ENCODE measurements at regions not wholly inside any gene's neighbourhood (a gene's known extent, or its start where the extent isn't known, plus 50 kb on each side); places are given as distances from the start of the nearest gene placed in this dataset.
A peak's percentile ranks its signal among the peaks of the same experiment; 100 is the strongest.

GRCh38 chr21:43364261-43364510 lies 62.7 kb downstream of the SIK1 start:
- DNase-seq, result no peak

DNA sequence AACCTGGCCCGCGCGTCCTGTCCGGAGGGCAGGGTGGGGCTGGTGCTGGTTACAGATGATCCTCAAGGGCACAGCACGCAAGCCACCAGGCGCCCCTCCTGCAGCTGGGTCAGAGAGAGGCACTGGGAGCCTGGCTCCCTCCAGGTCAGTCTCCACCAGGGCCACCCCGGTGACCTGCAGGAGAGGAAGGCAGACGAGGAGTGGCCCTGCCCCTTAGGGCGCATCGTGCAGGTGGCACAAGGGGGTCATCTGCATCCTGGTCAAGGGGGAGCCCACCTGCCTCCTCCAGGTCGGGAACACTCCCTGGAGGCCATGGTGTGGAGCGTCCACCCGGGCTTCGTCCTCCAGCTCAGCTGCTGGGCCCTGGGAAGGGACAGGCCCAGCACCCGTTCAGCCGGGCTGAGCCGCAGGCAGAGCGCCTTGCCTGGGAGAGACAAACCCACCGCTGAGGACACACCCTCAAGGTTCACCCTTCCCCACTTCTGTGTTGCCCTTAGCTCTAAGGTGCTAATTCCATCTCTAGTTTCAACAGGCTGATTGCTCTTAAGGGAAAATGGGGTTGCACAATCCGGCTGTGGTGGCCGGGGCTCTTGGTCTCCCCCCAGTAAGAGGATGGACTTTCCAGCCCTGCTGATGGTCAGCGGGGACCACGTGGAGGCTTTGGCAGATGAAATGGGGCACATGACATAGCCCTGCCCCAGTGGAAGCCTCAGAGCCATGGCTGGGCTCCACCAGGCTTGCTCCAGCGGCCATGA lies 63.2 kb downstream of the SIK1 start:
- DNase-seq, result no peak

- no peak for DNase-seq
These were observed 64.0 kb downstream of the SIK1 start for GRCh38 chr21:43362915-43363314.

- peak; percentile 73 for DNase-seq
These were observed 64.6 kb downstream of the SIK1 start for GRCh38 chr21:43362321-43362791.

DNA sequence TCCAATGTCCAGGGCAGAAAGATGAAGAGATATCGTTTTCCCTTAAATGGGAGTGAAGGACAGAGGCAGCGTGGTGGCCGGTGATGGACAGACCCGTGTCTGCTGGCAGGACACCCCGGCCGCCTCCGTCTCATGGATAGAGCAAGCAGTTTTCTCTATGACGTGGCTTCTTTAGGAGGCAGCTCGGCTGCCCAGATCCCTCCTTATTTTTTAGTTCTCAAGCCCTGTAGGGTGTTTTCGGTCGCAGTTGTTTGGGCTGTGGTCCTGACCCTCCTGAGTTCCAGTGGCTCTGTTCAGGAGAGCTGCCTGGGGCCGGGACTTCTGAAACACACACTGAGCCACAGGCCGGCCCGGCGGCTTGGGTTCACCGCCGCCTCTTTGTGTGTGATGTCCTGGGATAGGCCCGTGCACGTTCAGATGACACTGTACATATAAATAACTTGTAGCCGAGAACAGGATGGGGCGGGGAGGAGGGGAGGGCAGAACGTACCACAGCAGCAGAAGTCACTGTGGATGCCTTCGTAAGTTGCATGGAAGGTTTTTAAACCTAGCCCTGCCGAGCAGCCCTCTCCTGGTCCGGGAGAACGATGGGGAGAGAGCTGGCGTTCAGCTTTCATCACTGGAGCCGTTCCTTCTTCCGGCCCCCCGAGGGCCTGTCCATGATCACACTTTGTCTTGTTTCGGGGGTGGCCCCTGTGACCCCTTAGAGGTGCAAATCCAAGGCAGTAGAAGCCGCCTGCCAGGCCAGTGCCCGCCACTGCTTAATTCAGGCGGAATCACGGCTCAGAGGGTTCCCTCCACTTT lies 65.2 kb downstream of the SIK1 start:
- peak; percentile 22 for DNase-seq

DNA sequence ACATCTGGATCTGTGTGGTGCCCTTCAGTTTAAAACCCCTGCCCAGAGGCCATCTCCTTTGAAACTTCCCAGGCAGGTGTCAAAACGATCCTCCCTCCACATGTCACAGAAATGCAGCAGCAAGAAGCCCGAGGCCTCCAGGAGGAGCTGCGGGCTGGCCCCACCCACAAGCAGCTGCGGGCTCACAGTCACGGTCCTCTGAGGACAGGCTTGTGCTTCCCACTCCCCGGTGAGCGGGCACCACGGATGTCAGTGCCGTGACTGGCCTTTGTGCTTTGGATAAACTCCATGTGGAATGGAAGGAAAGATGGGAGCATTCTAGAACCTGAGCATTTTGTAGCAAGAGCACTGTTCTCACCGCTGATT lies 65.8 kb downstream of the SIK1 start:
- peak; percentile 38 for DNase-seq

- DNase-seq, result no peak
These were observed 66.3 kb downstream of the SIK1 start for GRCh38 chr21:43360441-43361126.

DNA sequence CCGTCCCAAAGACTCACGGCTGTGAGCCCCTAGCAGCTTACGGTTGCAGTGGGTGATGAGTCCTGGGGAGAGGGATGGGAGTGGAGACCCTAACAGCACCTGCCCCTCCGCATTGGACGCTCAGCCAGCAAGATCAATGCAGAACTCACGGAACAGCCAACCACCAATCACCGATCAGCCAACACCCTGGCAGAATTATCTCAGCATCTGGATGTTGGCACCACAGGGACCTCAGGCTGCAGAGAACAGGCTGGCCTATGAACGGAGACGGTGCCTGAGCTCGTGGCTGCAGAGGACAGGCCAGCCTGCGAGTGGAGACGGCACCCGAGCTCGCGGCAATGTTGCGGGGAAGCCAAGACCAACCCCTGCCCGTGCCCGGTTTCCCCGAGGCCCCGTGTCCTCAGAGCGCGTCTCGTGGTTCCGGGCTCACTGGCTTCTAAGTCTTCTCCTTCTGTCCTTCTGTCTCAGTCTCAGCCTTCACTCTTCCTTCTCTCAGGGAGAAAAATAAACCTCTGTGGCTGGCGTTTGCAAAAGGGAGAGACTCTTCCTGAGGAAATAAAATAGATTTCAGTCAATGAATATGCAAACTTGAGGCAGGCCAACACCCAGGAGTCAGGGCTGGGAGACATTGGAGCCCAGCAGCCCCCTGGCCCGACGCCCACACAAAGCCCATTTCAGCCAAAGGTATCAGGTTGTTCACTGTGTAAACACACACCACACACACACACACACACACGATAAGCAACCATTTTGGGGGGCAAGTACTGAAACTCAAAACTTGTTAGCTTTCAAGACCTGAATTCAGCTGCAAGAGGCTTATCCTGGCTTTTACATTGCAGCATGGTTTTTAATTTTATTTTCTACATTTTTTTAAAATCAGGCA lies 67.8 kb downstream of the SIK1 start:
- no peak for DNase-seq

- no peak for DNase-seq
These were observed 69.1 kb downstream of the SIK1 start for GRCh38 chr21:43357715-43358430.

DNA sequence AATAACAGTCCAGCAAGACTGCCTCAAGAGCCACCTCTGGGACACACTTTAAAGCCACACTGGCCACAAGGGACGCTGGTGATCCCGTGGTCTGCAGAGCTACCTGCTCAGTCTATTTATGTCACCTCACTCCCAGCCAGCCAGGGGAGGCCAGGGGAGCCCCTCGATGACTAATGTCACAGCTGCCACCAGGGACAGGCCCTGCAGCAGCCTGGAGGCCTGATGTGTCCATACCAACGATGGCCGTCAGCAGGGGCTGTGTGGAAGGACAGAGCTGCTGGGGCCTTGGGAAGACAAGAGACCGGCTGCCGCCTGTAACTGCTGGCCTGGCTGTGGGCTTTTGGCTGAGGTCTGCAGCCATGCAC lies 71.0 kb downstream of the SIK1 start:
- no peak for DNase-seq

- no peak for DNase-seq
These were observed 71.5 kb downstream of the SIK1 start for GRCh38 chr21:43355266-43355924.

DNA sequence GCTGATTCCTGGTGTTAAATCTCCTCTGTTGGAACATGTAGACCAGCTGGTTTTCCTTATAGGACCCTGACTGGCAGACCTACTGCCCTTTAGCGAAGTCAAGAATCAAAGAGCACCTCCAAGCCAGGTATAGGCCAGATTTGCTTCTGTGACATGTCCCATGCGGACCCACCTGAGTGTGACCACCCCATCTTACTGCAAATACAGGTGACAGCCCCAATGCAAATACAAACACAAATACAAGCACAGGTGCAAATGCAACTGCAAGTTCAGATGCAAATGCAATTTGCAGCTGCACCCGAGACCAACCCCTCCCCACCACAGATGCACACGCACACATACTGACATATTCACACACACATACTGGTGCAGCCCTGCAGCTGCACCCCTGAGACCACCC lies 72.3 kb downstream of the SIK1 start:
- no peak for DNase-seq

GRCh38 chr21:43354026-43354420 lies 72.9 kb downstream of the SIK1 start:
- DNase-seq, result no peak

DNA sequence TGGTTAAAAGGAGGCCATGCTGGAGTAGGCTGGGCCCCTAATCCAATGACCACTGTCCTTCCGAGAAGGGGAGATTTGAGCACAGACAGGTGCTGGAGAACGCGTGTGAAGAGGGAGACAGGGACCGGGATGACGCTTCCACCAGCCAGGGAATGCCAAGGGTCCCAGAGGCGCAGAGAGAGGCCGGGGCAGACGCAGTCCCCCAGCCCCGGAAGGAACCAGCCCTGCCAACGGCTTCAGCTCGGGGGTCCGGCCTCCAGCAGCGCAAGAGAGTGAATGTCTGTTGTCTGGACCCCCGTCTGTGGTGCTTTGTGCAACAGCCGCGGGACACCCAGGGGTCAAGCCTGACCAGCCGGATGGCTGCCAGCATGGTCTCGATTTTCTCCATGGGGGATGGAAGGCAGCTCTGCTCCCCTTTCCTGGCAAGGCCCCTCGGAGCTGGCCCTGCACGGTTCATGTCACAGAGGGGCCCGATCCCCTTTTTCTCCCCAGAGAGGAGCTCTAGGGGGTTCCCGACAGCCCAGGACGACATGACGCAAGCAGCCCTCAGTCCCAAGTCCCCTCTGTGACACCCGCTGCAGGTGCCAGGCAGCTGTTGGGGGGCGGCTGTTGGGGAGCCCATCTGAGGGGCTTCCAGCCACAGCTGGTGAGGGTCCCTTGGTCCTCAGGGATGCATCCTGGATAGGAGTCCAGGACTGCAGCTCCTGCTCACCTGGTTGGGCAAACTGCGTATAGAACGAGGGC lies 73.5 kb downstream of the SIK1 start:
- no peak for DNase-seq

- DNase-seq, result no peak
These were observed 74.2 kb downstream of the SIK1 start for GRCh38 chr21:43352568-43353281.

GRCh38 chr21:43352154-43352537 lies 74.8 kb downstream of the SIK1 start:
- no peak for DNase-seq

DNA sequence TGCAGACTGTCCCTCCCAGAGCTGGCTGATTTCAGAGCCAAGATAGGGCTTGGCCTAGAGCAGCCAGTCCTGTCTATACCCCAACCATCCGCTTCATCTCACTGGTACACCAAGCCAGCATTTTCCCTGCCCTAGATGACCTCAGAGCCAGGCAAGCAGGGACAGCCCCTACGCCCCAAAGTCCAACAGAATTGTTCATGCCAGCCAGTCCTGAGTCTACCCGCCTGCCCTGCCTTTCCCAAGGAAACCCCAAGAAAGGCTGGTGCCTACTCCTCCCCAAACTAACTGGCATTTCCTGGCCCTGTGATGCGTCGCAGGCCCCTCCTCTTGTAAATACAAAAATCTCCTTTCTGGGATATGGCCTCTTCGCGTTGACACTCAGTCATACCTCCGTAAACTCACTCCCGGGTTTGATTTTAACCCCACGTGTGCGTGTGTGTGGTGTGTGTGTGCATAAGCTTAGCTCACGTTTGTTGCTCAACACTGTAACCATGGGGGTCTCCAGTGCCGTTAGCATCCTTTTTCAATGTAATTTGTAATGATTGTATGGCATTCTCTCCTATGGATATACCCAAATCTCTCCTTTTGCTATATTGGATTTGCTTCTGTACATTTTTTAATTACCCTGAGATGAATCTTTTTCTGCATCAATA lies 75.3 kb downstream of the SIK1 start:
- DNase-seq, result no peak

GRCh38 chr21:43349644-43350043 lies 77.3 kb downstream of the SIK1 start:
- DNase-seq, result no peak

DNA sequence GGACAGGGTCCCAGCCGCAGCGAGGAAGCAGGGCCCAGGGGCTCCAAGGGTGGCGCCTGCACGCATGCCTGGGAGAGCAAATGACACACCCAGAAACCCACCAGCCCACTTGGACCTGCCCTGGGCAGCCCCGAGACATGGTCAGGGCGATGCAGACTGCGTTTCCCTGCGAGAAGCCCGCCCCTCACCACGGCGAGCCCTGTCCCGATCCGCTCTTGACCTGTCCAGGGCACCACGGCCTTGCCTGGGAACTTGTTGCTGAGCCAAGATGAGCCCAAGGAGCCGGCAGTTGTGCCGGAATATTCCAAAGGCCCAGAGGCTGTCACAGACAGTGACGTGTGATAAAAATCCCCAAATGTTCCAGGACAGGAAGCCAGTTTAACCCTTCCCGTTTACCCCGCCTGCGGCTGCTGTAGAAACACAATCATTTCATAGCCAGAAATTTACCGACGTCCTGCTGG lies 78.1 kb downstream of the SIK1 start:
- DNase-seq, result no peak

Measured in stimulated activated CD4-positive, alpha-beta T cell treated with anti-CD3 and anti-CD28 coated beads, Interleukin-4, amount 100 ng/mL, for 1 hour (primary cell).